GM18909 (cell line): ENCODE measurements at regions not wholly inside any gene's neighbourhood (a gene's known extent, or its start where the extent isn't known, plus 50 kb on each side); places are given as distances from the start of the nearest gene placed in this dataset.
A peak's percentile ranks its signal among the peaks of the same experiment; 100 is the strongest.
"Not testable (repeated sequence)": the region's sequence is repeated elsewhere in the genome, so short reads cannot be mapped to it uniquely, and the experiment has no call there.

ENCODE experiments used
- ATAC-seq: cut with Tn5 transposase; IDR thresholded peaks from one replicate; pipeline ENCODE4 v1.9.1; 2021; ENCODE audit warnings: mild to moderate bottlenecking; ENCODE audit not compliant: unreplicated experiment, poor library complexity

DNA sequence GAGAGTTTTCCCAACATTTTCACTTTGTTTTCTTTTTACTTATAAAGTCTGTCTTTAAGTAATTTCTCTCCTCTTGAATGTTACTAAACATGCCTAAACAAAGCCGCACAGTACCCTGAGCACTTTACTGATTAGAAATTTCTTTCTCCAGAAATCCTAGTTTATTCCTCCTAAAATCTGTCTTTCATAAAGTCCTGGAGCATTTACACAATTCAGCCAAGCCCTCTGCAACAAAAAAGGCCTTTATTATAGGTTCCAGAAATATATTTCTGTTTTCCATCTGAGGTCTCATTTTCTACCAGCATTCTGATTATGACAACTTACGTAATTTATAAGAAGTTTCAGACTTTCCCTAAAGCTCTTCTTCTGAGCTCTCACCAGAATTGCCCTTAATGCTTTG is 549.5 kb upstream of the OLFM3 start:
- no peak for ATAC-seq

- ATAC-seq = no peak
Measured at GRCh38 chr1:102535829-102536505, 539.2 kb upstream of the OLFM3 start.

GRCh38 chr1:102531036-102531435 is 534.3 kb upstream of the OLFM3 start:
- no peak for ATAC-seq

DNA sequence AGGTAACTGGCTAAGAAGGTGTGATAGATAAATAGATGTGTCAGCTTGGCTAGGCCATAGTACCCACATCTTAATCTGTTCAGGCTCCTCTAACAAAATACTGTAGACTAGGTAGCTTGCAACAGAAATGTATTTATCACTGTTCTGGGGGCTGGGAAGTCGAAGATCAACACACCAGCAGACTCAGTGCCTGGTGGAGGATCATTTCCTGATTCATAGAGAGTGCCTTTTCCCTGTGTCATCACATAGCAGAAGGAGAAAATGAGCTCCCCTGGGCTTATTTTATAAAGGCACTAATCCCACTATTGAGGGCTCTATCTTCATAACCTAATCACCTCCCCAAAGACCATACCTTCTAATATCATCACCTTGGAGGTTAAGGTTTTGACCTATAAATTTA is 532.7 kb upstream of the OLFM3 start:
- no peak for ATAC-seq

GRCh38 chr1:102500758-102501157 is 504.0 kb upstream of the OLFM3 start:
- ATAC-seq = no peak

- ATAC-seq = no peak
Measured at GRCh38 chr1:102498929-102499328, 502.2 kb upstream of the OLFM3 start.

GRCh38 chr1:102497810-102498209 is 501.1 kb upstream of the OLFM3 start:
- not testable (repeated sequence) for ATAC-seq

GRCh38 chr1:102472520-102472919 is 475.8 kb upstream of the OLFM3 start:
- ATAC-seq = no peak

- no peak for ATAC-seq
Measured at GRCh38 chr1:102470767-102471166, 474.0 kb upstream of the OLFM3 start.

- ATAC-seq = no peak
Measured at GRCh38 chr1:102466487-102466886, 469.8 kb upstream of the OLFM3 start.

DNA sequence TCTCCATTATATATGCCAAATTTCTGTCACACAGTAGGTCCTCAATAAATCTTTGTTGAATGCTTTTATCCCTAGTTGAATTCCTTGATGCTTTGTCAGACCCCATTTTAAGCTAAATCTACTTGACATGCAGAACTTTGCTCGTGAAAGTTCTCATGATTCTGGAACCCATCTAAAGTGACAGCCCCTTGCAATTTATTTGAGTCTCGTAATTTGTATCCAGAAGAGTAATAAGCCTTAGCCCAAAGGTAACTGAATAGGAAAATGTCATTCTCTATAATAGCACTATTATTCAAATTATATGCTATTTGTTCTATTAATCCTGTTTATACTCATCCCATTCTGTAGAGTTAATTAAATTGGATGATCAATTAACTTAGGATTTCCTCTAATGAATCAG is 466.6 kb upstream of the OLFM3 start:
- ATAC-seq = no peak

- ATAC-seq = not testable (repeated sequence)
Measured at GRCh38 chr1:102442317-102442716, 445.6 kb upstream of the OLFM3 start.

- ATAC-seq = no peak
Measured at GRCh38 chr1:102435483-102435882, 438.8 kb upstream of the OLFM3 start.

- peak; percentile 57 for ATAC-seq
Measured at GRCh38 chr1:102434421-102434820, 437.7 kb upstream of the OLFM3 start.

DNA sequence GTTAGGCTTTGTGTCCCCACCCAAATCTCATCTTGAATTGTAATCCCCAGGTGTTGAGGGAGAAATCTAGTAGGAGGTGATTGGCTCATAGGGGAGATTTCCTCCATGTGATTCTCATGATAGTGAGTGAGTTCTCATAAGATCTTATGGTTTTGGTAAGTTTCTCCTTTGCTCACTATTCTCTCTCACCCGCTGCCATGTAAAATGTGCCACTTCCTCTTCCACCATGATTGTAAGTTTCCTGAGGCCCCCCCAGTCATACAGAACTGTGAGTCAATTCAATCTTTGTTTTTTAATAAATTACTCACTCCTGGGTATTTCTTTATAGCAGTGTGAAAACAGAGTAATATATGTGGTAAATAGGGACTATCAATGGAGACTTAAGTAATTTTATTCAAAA is 434.5 kb upstream of the OLFM3 start:
- no peak for ATAC-seq

- no peak for ATAC-seq
Measured at GRCh38 chr1:102420034-102420433, 423.3 kb upstream of the OLFM3 start.
